GM13976 (cell line): ENCODE measurements at regions not wholly inside any gene's neighbourhood (a gene's known extent, or its start where the extent isn't known, plus 50 kb on each side); places are given as distances from the start of the nearest gene placed in this dataset.

Experiments used
- DNase-seq: peaks from one replicate; pipeline ENCODE4 v3.0.0; 2012; ENCODE audit warnings: low spot score
- CTCF ChIP-seq: IDR thresholded peaks from 2 replicates; pipeline ENCODE4 v1.5.1; 2012; ENCODE audit warnings: borderline replicate concordance, mild to moderate bottlenecking; ENCODE audit not compliant: insufficient read depth; ENCODE audit errors: extremely low read depth, missing control alignments, control extremely low read depth
- in situ Hi-C: fragments of 300-500 bp; cut with MboI; formaldehyde crosslinking; loops from one replicate; pipeline ENCODE4 v1.12.0; 2022; ENCODE audit warnings: low sequenced_read_pairs, mixed read lengths, inconsistent platforms; ENCODE audit not compliant: unreplicated experiment

- no peak for DNase-seq
- in situ Hi-C loops = no loop called here
- TF ChIP-seq CTCF = no peak
Observed at GRCh38 chr18:67428158-67428557, 88.4 kb downstream of the DSEL start.

GRCh38 chr18:67426486-67426885 is 90.0 kb downstream of the DSEL start:
- in situ Hi-C loops = no loop called here
- TF ChIP-seq CTCF = no peak
- DNase-seq = no peak

- TF ChIP-seq CTCF = no peak
- DNase-seq = no peak
- in situ Hi-C loops = no loop called here
Observed at GRCh38 chr18:67425672-67426071, 90.8 kb downstream of the DSEL start.

- in situ Hi-C loops = no loop called here
- DNase-seq = no peak
- TF ChIP-seq CTCF = no peak
Observed at GRCh38 chr18:67421651-67422050, 94.9 kb downstream of the DSEL start.

GRCh38 chr18:67417864-67418523 is 98.5 kb downstream of the DSEL start:
- peak; percentile 55 for DNase-seq

GRCh38 chr18:67411116-67411515 is 105.4 kb downstream of the DSEL start:
- no peak for DNase-seq
- in situ Hi-C loops = no loop called here
- no peak for TF ChIP-seq CTCF

More at GRCh38 chr18:67417864-67418523, 98.5 kb downstream of the DSEL start:
- in situ Hi-C loops = no loop called here
- no peak for TF ChIP-seq CTCF
